AG09309 (cell line): ENCODE measurements at regions not wholly inside any gene's neighbourhood (a gene's known extent, or its start where the extent isn't known, plus 50 kb on each side); places are given as distances from the start of the nearest gene placed in this dataset.

Experiments
- DNase-seq: peaks from one replicate; pipeline ENCODE4 v3.0.0-alpha.2; 2010; ENCODE audit warnings: low read depth
- H3K4me3 ChIP-seq: 2 replicates; pipeline ENCODE4 v1.5.1; 2011; ENCODE audit warnings: mild to moderate bottlenecking, low read depth, low read length, moderate library complexity; ENCODE audit not compliant: control insufficient read depth
- TF ChIP-seq, protein P1 (sequence below): IDR thresholded peaks from 2 replicates; pipeline ENCODE4 v1.5.1; 2011; ENCODE audit warnings: mild to moderate bottlenecking, low read depth, low read length, inconsistent platforms; ENCODE audit not compliant: insufficient read depth, control insufficient read depth; ENCODE audit errors: missing control alignments

DNA sequence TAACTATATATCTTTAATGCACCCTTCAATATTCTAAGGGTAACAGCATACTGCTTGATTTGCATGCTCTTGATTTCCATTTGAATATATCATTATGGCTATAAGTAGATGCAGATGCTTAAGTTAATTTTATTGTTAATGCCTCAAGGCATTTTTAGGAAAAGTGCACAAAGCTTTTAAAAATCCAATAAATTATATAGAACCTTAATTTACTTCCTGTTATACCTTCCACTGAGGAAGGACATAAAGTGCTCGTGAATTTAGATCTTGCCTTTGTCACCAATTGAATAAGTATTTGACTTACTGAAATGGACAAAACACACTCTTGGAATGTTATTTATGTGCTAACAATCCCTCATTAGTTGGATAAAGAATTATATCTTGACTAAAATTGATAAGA is 276.7 kb upstream of the CCDC54 start:
- TF ChIP-seq, protein P1, sequence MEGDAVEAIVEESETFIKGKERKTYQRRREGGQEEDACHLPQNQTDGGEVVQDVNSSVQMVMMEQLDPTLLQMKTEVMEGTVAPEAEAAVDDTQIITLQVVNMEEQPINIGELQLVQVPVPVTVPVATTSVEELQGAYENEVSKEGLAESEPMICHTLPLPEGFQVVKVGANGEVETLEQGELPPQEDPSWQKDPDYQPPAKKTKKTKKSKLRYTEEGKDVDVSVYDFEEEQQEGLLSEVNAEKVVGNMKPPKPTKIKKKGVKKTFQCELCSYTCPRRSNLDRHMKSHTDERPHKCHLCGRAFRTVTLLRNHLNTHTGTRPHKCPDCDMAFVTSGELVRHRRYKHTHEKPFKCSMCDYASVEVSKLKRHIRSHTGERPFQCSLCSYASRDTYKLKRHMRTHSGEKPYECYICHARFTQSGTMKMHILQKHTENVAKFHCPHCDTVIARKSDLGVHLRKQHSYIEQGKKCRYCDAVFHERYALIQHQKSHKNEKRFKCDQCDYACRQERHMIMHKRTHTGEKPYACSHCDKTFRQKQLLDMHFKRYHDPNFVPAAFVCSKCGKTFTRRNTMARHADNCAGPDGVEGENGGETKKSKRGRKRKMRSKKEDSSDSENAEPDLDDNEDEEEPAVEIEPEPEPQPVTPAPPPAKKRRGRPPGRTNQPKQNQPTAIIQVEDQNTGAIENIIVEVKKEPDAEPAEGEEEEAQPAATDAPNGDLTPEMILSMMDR: no peak
- DNase-seq: no peak
- no peak overlapping the region for H3K4me3 ChIP-seq

DNA sequence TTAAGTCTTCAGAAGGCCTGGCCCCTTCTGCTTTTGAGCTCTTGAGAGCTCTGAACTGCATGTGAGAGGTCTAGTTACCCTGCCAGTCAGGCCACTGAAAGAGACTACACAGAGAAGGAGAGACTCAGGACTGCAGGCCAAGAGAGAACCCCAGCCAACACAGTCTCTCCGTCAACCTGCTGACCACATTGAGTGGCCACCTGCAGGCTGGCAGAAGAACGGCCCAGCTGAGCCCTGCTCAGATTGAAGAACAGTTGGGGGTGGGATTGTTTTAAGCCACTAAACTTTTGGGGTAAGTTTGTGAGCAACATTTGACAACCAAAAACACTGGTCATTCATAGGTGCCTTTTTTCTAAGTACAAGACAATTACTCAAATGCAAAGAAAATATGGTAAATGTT is 273.5 kb upstream of the CCDC54 start:
- DNase-seq: no peak
- H3K4me3 ChIP-seq: no peak overlapping the region
- TF ChIP-seq, protein P1: no peak

DNA sequence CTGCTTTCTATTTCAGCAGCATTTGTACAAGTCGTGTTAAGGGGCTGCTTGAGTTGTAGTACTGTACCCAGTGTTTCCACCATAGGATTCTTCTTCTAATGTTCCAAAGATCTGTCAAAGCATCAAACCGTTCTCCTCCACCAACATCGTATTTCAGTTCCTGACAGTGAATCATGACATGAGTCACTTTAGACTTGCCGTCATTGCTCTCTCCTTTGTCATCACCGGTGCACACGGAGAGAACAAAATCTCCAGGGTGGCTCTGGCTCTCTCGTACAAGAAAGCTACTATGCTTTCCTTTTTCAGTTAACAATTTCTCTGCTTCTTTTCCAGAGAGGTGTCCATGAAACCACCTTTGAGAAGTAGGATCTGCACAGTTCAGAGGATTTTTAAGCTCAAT is 270.9 kb upstream of the CCDC54 start:
- DNase-seq: no peak
- no peak overlapping the region for H3K4me3 ChIP-seq
- TF ChIP-seq, protein P1: no peak

DNA sequence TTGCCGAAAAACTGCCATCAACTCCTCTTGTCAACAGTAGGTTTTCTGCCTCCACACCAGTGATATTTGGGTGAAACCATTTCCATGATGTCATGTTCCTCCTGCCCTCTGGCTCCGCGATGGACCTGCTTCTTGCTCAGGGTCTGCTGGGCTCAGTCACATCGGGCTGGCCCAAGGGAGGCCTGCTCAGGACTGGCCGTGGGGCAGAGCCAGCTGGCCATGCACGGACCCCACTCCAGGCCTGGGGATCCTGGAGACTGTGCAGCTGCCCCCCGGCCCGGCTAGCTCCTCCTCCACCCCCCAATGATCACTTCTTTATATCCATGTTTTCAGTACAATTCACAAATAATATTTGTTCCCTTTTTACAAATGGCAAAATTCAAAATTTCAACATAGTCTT is 270.3 kb upstream of the CCDC54 start:
- TF ChIP-seq, protein P1: no peak
- no peak overlapping the region for H3K4me3 ChIP-seq
- DNase-seq: no peak

DNA sequence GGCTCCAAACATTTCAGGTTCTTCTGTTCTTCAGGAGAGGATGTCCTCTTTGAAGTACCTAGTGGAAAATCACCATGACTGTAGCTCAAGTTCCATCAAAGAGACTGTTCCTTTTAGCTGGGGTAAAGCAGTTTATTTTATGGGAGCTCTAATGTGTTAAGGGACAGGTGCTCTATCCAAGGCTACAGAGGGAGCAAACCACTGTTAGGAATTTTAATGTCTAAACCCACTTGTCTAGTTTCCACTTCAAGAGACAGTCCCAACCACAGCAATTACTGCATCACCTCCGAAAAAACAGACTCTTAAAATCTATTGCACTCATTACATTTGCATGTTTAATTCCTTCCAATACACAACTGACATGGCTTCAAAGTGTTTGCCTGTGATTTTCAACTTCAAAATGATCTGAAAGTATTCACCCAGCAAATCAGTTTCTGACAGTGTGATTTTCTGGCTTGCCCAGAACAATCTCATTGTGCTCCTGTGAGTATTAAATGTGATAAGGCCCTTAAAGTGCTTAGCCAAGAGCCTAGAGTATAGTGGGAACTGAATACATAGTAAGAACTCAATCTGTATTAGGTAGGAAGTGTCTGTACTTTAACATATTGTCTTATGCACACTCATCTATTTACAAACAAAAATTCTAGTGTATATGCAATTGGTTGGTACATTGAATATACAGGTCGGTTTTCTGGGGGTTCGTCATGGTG is 266.5 kb upstream of the CCDC54 start:
- TF ChIP-seq, protein P1: no peak
- H3K4me3 ChIP-seq: no peak overlapping the region
- no peak for DNase-seq

DNA sequence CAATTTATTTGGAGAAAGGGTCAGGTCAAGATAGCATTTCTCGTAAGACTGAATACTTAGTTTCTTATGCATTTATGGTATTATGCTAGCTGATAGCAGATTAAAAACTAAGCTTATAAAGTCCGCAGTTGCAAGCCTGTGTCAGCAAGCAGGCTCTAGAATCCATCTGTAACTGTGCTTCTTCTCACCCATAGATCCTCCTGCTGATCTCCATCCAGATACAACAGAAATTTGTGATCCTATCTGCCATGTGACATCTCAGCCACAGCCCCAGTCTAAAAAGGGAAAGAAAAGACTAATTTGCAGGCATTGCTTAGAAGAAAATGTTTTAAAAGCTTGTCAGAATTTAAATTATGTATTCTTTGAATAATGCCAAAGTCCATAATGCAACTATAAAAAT is 265.4 kb upstream of the CCDC54 start:
- no peak overlapping the region for H3K4me3 ChIP-seq
- no peak for DNase-seq
- TF ChIP-seq, protein P1: no peak
